HG03064 (cell line): ENCODE measurements at regions not wholly inside any gene's neighbourhood (a gene's known extent, or its start where the extent isn't known, plus 50 kb on each side); places are given as distances from the start of the nearest gene placed in this dataset.

Source experiments
- ATAC-seq: cut with Tn5 transposase; IDR thresholded peaks from one replicate; pipeline ENCODE4 v1.9.1; 2021; ENCODE audit warnings: low read depth; ENCODE audit not compliant: unreplicated experiment

DNA sequence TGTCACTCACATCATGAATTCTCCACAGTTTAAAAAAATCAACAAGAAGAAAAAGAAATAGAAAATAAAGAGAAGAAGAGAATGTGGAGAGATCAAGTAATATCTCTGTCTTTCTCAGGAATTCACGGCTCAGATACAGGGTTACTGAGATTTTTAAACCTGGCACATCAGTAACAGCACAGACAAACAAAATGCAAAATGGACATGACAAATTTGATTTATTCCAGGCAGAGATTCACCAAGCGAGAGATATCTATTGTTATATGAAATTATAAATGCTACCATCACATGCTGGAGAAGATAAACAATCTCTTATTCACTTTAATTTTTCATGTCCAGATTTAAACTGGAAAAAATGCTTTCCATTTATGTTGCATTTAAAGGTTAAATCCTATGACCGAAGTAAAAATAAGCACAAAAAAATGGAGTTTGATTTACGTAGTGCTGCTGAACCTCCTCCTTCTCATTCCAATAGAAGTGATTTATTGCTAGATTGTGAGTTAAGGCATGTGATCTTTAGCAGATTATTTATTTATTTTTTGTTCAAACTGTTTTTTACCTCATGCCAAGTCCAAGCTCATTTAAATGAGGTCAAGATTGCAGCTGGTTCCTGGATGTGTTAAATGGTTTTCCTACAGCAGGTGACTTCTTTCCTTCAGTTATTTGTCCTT is 926.4 kb downstream of the MAT2B start:
- no peak for ATAC-seq

DNA sequence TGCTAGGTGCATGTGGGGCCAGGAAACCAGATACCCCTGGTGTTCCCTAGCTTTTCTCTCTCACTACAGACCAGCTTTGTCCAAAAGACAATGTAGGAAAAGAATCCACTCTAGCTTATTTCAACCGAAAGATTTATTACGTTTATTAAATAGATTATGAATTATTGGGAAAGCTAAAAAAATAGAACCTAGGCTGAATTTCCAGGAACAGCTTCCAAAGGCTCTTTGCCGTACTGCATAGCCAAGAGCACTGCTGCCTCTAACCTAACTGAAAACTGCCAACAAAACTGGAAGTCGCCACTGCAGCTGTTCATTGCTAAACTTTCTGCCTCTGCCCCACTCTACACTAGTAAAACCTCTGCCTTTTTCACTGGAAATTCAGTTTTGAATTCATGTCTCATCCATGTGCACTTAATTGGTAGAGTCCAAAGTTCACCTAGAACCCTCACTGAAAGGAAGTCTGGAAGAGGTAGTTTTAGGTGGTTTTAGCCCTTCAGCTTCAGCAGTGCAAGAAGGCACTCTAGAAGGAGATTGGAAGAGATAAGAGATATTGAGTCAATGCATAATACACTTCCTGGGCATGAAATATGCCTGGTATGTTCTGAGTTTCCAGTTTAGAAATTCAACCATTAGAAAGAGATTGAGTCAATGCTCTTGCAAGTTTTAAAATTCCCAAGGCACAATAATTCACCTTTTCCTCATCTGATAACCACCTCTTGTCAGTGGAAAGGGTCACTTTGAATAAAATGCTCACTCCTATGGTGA is 927.9 kb downstream of the MAT2B start:
- no peak for ATAC-seq

DNA sequence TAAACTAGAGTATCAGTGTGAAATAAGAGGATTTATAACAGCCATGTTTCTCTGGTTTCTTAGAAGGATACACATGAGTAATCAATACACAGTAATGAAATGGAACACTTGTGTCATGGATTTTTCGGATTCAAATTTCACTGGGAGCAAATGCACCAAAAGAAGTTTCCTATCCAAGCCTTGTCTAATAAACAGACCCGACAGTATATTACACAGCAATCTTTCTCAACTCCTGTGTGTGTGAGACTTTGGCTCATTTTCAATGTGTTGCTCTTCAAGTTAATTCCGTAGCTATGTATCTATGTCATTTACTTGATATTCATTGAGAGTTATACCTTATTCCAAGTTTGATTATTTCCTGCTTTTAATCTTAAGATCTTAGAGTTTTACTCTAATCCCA is 930.2 kb downstream of the MAT2B start:
- no peak for ATAC-seq

DNA sequence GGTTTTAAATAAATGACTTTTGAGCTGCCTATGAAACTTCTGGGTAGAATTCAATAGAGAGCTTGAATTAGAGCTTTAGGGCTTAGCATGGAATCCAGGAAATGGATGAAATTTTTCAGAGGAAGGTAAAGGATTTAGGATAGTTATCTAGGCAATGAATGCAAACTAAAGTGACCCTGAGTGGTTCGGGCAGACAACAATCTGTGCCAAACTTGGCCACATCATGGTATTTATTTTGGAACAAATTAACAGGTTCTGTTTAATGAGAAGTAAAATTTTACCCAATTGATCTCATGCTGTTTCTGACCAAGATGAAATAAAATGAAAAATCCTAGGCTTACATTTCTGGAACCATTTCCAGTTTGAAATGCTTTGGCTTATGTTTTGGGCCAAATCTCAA is 934.4 kb downstream of the MAT2B start:
- ATAC-seq, result no peak

DNA sequence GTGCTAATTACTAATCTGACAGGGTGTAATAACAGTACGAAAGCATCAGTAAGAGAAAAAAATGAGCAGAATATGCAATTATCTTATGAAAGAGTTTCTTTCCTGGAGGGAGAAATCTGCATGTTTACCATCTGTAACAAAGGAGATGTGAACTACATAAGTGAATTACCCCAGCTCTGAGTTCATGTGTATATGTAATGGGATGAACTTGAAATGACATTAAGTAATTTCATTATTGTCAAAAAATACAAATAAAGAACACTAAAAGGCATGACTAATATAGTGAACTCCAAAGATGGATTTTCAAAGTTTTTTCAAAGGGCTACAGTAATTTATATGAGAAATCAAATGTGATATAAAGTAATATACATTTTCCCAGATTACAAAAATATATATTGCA is 944.0 kb downstream of the MAT2B start:
- ATAC-seq, result no peak

DNA sequence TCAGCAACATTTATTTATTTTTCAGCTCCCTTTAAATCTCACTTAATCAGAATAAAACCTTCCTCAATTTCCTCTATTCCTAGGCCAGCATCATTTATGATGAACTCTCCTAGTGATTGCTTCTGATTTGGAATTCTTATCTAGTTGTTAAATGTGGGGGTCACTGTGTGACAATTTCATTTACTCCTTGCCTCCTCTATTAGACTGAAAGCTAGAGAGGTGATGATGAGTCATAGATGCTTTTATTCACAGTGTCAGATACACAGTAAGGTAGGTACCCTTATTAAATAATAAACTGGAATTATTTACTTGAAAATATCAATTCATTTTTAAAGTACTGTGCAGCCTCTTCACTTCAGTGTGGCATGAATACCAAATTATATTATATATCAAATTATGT is 960.6 kb downstream of the MAT2B start:
- no peak for ATAC-seq

DNA sequence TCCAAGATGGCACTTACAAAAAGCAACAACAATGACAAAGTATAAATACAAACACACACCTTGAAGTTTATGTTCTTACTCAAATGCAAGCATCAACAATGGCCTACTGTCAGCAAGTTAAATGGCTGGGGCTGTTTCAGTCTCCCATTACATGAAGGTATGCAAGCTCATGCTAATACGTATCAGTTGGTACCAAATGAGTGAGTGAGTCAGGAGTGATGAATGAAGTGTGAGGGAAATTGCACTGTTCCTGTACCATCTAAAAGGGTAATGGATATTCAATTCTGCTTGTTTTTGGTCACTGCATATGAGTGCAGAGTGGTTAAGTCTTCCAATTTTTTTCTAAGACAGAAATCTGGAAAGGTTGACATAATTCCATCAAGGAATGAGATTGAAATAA is 964.9 kb downstream of the MAT2B start:
- ATAC-seq, result no peak

DNA sequence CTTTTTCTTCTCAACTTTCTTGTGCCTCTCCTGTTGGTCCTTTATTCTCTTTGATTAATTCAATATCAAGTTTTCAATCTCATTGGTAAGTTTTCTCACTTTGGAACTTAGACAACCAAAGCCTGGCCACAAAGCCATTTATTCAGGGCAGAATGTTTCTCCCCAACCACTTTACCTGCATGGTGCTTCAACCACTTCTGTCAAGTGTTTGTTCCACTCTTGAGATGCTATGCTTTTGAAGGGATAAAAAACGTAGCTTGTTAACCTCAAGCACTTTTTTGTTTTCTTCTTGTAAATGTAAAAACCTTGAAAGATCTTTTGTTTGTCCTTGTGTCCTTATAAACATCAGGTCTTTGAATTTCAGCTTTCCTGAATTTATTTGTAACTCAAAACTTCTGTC is 966.7 kb downstream of the MAT2B start:
- no peak for ATAC-seq

DNA sequence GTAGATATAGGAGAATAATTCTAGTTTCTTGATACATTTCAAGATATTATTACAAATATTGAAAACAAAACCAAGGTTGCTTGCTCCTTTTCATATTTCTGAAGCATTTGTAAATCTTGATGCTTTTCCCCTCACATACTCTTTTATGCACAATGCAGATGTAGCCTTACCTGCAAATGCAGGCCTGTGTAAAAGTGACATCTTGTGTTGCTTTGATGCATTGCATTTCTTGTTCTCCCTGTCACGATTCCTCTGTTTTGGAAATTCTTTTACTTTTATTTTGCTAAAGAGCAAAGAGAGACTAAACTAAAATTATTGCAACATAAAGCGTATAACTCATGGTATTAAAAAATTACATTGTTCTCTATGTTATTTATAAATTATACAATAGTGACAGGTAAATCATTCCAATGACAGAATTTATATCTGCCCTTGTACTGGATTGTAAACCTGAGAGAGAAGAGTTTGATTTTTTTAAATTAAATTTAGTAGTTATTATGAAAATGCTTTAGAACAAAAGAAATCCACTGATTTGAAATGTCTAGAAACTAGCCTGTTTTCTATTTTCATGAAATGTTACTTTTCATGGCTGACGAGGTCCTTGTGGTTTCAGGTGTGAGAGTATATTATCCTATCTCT is 970.0 kb downstream of the MAT2B start:
- ATAC-seq, result no peak

DNA sequence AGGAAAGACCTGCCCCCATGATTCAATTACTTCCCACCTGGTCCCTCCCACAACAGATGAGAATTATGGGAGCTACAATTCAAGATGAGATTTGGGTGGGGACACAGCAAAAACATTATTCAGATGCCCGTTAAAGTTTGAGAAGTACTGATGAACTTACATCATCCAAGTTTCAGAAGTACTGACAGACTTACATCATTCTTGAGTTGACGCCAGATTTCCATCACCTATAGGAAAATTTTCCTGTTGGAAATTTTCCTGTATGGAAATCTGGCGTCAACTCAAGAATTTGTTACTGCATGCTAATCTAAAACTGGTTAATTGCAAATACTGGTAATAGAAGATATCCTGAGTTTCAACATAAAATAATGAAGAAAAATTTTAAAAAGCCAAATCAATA is 975.9 kb downstream of the MAT2B start:
- no peak for ATAC-seq

DNA sequence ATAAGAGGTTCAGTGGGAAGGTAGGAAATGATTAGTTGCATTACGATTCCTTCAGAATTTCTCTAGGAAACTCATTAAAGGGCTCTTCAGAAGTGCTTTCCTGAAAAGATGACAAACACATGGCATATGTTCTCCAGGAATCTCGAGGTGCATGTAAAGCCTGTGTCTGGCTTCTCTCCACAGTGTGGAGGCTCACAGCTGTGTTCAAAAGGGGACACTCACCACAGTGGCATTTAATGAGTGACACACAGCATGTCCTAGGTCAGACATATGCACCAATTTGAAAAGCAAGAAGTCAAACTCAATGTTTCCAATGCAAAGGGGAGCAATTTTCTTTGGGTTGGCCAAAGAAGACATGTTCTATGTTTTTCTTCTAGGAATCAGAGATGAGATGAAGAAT is 976.9 kb downstream of the MAT2B start:
- ATAC-seq, result no peak

DNA sequence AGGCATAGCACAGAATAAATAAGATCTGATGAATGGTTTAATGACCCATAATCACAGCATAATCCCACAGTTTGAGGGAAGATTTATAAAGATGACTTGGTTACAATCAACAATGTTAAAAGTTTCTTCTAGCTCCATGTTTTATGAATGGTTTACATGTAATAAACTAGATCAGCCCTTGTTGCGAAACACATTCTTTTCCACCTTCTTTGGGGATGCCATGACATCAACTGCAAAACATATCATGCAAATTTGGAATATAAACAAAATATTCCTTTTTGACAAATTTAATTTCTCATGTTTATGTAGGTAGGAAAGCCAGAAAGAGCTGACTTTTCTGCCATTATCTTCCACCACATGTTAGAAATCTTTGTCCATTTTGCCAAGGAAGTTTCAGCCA is 979.5 kb downstream of the MAT2B start:
- ATAC-seq, result no peak

DNA sequence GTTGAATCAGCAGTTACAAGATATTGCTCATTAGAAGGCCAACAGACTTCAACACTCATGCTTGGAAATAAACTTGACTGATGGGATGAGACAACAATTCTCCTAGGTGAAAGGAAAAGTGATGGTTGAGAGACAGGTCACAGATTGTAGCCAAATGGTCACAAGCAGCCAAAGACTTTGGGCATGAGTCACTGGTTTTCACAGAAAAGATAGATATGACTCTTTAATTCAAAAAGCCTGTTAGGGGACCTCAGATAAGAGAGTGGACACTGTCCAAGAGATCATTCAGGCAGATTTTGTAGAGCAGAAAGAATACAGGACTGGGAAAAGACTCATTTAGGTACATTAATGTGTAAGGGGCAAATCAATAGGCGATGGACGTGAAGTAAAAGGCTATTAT is 982.5 kb downstream of the MAT2B start:
- no peak for ATAC-seq

DNA sequence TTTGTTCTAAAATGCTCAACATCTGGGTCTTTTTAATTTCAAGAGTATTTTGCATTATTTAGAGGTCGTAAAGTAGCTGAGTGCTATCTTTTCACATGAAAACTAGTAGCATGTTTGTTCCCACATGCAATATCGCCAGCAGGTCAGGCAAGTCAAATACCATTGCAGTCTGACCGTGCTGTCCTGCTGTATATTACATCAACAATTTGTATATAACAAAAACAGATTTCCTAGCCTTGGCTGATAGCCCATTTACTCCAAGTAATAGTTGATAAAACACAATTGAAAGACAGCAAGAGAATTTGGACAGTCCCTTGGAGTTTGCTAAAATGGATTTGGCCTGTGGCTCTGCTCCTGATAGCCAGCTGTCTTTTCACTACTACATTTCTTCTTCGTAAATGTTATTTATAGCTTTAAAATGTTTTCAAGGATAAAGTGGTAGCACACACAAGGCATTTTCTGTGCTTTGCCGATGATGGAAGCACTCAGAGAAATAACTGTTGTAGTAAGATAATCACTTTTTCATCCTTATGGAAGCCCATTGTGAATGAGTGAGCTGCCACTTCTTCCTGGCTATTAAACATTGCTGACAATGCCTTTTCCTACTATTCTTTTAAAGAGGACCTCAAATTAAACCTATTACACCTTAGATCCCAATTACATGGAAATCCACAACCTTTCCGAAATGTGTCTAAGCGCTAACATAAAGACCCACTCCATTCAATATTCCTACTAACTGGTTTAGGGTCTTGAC is 992.1 kb downstream of the MAT2B start:
- ATAC-seq, result no peak

DNA sequence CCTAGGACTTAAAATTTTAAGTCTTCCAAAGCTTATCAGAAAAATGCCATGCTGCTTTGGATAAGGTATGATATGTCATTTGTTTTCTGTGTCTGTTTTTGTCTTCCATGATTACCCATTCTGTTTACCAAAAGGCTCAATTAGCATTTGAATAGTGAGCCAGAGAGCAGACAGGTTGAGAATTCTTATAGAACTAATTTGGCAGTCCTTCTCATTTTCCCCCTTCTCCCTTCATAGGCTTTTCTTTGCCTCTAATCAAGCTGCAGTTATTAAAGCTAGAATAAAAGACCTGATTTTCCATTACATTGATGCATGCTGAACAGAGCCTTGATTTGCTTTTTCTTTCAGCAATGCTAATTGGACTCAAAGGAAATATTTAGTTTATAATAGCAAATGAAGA is 993.0 kb downstream of the MAT2B start:
- ATAC-seq, result no peak

DNA sequence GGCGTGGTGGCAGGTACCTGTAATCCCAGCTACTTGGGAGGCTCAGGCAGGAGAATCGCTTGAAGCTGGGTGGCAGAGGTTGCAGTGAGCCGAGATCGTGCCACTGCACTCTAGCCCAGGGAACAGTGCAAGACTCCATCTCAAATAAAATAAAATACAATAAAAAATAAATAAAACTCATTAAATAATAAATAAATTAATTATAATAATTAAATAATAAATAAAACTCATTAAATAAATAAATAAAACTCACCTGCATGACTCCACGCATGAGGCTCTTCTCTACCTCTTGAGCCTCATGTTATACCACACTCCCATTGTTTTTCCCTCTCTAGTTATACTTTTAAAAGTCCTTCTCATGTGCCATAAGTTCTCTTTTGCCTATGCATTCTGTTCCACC is 995.4 kb downstream of the MAT2B start:
- ATAC-seq, result no peak

DNA sequence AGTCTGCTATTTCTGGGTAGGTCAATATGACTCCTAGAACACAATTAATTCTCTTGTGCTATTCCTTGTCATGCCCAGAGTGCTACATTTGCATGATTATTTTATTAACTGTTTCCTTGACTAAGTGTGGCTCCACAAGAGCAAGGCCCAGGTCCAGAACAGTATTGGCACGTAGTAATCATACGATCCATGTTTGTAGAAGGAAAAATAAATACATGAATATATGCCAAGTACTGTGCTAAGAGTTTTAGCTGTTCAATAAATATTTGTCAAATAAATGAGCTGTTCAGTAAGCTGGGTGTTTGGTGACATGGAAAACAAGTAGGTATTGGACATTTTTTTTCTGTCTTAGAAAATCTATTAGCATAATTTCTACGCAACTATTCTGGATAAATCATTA is 995.9 kb downstream of the MAT2B start:
- ATAC-seq, result no peak

DNA sequence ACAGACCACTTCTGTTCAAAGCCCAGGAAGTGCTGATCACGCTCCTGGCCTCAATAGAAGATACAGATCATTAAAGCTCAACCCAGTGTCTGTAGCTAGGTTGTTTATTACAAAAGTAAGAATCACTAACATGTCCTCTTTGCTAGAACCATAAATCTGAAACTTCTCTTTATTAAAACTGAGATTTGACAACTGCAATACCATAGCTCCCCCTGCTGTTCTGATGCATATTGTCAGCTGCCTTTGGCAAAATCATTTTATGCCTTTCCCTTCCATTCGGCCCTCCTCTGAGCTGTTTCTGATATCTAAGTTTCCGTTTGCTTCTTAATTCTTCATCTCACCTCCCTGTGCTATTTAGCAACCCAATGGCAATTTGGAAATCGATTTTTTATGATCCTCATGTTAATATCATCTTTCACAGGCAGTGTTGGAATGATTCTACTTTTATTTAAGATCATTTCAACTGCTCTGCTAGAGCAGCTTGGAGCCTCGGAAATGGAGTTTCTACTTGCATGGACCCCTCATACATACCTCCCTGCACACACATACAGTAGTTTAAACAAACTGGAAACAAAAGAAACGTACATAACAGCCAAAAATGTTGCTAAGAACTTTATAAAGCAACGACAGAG is 998.8 kb downstream of the MAT2B start:
- ATAC-seq, result peak; percentile 72

DNA sequence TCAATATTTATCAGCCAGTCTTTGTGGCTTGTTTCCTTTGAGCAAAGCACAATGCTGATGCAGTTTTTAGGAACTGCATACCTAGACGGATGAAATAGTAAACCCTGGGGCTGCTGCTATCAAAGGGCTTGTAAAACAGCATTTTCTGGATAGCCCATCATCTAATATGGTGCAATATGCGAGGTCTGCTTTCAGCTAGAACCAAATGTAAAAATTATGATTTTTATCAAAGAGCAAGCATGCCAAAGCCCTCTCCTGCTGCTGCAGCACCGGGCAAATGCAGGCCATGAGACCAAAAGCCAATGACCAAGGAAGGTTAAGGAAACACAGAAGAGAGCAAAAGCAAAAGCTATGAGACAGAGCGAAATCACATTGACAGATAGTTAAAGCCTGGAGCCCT is 1000.4 kb downstream of the MAT2B start:
- ATAC-seq, result no peak

DNA sequence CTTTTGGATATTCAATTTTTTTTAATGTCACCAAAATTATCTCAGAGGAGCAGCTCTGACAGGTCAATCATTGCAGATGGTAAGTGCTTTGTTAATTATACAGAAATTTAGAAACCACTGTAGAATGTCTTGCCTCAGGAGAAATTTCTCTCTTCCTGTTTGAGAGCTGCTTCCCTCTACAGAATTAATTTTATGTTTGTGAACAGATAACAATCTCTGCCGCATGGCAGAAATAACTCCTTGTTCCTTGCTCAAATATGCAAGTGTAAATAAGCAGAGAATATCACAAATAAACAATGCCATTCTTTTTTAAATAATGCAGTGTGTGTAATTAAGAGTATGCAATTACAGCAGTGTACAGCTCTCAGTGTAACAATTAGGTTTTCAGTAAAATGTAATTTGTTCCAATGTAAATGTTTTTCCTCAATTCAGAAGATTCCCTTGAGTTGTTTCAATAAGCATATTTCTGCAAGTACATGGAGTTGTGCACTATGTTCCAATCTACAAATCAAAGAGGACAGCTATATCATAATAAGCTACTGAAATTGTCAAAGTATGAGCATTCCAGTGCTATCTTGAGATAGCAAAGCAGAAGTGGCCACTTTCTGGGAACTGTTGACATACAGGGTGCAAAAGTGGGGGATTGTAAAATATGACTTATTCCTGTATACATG is 1012.8 kb downstream of the MAT2B start:
- no peak for ATAC-seq
